ENCODE measurements at regions not wholly inside any gene's neighbourhood (a gene's known extent, or its start where the extent isn't known, plus 50 kb on each side); places are given as distances from the start of the nearest gene placed in this dataset.
A peak's percentile ranks its signal among the peaks of the same experiment; 100 is the strongest.

DNA sequence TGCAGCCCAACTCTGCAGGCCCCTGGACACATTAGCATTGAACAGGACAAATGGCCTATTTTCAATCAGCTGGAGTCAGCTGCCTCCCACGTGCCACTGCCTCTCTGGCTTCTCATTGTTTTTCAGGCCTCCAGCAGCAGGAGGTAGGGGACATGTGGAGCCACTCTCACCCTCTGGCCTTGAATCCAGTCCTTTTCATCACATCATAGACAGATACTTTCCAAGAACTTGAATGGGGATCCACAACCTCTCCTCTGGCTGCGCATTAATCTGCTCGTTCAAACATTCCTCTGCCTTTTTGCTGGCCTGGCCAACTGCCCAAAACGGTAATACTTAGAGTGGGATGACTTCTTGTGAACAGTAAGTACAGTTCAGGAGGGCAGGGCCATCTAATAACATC lies 592.3 kb downstream of the PKHD1 start:
- DNase-seq: no peak

- no peak for DNase-seq
Measured at GRCh38 chr6:51495610-51496396, 591.6 kb downstream of the PKHD1 start.

- DNase-seq: no peak
Measured at GRCh38 chr6:51502996-51503395, 584.4 kb downstream of the PKHD1 start.

DNA sequence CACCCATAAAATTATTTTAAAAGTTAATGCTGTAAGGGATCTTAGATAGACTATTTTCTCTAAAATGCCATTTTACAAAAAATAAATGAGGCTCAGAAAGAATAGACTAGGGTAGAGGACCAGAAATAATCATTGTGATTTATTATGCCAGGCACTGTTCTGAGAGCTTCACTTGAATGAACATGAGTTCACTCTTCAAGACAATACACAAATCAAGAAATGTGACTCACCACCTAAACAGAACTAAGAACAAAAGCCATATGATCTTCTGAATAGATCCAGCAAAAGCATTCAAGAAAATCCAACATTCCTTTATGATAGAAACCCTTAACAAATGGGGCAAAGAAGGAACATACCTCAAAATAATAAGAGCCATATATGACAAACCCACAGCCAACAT lies 582.0 kb downstream of the PKHD1 start:
- DNase-seq: no peak

- DNase-seq: no peak
Measured at GRCh38 chr6:51509597-51509996, 577.8 kb downstream of the PKHD1 start.

- DNase-seq: no peak
Measured at GRCh38 chr6:51511081-51511480, 576.3 kb downstream of the PKHD1 start.

DNA sequence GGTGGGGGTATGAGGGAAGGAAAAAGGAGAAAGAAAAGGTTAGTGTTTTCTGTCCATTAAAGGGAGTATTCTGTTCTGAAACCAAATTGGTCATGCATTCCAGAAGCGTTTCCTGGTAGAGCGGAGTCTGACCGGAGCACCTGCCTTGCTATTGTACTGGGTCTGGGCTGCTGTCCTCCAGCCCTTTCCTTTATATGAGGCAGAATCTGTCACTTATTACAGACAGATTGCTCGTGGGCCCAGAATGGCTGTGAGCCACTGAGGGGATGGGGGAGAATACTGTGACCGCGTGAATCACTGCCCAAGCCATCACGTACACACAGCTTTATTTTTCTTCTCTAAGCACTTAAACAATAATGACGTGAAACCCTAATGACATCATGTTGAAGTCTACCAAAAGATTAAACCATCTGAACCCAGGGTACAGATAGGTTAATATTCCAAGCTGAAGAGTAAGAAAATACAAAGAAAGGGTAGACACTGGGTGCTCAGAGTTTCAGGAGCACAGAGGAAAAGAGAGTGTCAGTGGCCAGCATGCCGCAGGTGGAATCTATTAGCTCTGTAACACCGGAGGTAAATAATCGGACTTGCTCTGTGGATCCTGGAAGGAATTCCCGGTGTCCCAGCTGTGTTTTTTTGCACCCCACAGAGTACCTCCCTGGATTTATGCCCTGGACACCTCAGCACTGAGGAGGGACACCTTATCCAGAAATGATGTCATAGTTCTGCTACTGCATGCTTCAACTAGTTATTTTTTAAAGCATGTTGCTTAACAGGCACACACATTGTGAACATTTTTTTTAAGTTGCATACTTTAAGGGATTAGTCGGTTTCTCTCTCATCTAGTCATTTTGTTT lies 573.3 kb downstream of the PKHD1 start:
- DNase-seq: no peak

DNA sequence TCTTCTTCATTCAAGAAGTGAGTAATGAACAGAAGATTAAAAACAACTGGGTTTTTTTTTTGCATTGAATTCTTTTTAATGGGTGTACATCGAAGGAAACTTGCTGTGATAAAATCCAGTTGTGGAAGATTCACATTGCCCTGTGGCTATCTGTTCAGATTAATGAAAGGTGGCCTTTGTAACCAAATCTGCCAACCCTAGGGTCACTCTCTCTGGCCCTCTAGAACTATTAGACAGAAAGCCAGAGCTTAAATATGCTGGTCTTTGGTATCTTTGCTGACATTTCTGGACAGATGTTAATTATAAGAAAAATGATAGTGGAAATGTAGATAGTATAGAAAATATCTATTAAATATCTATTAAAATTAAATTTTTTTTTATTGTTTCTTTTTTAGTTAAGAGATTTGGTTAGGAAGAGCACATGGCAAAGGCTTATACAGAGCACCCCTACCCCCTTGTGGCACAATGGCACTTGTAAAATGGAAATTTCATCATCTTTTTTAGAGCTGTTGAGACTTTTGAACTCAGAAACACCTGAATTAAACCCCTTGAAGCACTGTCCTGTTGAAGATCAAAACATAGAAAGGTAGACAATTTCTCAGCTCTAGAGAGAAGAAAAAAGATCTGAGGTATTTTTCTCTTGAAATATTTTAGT lies 572.5 kb downstream of the PKHD1 start:
- DNase-seq: no peak

- DNase-seq: no peak
Measured at GRCh38 chr6:51526049-51526448, 561.4 kb downstream of the PKHD1 start.

GRCh38 chr6:51526922-51527321 lies 560.5 kb downstream of the PKHD1 start:
- no peak for DNase-seq

DNA sequence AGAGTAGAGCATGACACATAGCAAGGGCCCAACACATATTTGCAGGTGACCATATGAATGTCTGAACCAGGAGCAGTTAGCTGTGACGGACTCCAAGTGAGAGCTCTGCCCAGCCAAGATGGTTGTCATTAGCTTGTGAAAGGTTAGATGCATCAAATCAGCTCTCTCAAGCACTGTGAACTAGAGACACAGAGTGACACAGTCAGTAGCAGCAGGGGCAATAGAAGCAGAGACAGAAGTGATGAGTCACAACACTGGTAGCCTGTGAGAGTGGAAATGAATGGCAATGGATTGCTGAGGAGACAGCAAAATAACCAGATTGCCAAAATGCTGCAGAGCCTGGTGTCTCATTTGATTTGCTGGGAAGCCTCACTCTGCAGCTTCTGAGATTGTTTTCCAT lies 558.9 kb downstream of the PKHD1 start:
- DNase-seq: no peak

DNA sequence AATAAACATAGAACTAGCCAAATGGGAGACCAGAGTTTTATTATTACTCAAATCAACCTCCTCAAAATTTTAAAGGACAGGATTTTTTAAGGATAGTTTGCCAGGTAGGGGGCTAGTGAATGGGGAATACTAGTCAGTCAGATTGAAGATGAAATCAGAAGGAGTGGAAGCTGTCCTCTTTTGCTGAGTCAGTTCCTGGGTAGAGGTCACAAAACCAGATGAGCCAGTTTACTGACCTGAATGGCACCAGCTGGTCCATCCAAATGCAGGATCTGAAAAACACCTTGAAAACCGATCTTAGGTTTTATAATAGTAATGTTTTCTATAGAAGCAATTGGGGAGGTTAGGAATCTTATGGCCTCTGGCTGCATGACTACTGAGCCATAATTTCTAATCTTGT lies 558.2 kb downstream of the PKHD1 start:
- DNase-seq: no peak

DNA sequence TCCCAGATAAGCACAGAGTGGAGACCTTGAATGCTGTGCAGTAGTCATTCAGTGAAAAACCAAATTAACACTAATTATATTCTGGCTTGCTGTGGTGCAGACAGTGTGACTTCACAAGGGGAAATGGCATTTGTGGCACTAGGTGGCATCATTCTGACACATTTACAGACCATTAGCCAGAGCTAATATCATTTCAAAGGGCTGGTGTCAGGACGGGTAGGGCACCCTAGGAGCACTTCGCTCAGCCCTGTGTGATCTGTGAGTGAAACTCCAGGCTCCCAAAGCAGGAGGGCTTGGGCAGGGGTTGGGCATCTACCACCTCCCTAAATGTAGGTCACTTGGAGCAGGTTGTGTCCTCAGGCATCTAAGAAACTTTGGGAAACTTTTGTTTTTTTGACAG lies 555.8 kb downstream of the PKHD1 start:
- no peak for DNase-seq

- DNase-seq: no peak
Measured at GRCh38 chr6:51533962-51534361, 553.5 kb downstream of the PKHD1 start.

- no peak for DNase-seq
Measured at GRCh38 chr6:51535327-51535726, 552.1 kb downstream of the PKHD1 start.

DNA sequence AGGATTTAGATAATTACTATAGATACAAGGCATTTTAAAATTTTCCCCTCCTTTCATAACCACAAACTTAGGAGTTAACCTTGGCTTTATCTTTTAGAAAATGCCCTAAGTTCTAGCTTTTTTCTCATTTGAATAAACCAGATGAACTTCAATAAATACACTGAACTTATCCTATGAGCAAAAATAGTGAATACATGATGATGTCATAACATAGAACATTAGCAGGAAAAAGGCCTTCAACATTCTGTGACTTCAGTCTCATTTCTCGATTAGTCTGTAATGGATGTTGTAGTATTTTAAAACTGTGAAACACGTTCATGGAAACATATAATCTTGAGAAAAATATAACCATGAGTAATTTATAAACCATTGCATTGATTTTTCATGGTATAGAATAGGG lies 550.7 kb downstream of the PKHD1 start:
- no peak for DNase-seq

- no peak for DNase-seq
Measured at GRCh38 chr6:51541847-51542246, 545.6 kb downstream of the PKHD1 start.

GRCh38 chr6:51542475-51542874 lies 544.9 kb downstream of the PKHD1 start:
- no peak for DNase-seq

- no peak for DNase-seq
Measured at GRCh38 chr6:51550243-51550642, 537.2 kb downstream of the PKHD1 start.

DNA sequence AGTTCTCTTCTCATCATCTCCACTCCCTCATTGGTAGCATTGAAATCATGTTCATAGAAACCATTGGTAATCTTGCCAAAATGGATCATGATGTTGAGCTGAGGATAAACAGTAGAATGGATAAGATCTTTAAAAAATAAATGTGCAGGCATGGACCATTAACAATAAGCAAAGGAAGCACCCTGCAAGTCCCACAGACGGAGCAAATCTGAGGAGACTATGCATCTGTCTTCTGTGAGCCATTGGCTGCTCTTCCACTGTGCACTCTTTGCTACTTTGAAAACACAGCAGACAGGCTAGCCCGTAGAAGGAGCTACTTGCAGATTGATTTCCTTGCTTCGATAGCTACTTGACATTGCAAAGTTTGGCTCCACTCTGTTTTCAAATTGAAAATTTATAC lies 535.0 kb downstream of the PKHD1 start:
- DNase-seq: no peak

- peak; percentile 30 for DNase-seq
Measured at GRCh38 chr6:51553246-51554015, 534.0 kb downstream of the PKHD1 start.

GRCh38 chr6:51554029-51554428 lies 533.4 kb downstream of the PKHD1 start:
- DNase-seq: no peak

DNA sequence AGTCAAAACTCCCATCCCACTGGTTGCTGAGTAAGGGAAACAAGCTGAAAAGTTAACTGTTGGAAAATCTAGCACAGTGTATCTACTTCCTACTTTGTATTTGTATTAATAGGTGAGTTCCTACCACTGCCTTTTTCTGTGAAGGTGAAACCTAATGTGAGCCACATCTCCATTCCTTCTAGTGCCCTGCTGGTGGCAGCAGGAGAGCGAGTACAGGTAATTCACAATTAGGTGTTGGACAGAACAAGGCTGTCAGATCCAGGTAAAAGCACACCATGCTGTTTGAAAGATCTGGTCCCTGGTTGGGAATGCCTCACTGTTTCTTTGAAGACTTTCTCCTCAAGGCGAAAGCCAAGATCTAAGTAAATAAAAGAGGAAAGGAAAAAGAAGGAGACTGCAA lies 528.4 kb downstream of the PKHD1 start:
- no peak for DNase-seq

All from NCI-H2081 treated with DMSO at 0.1 percent for 48 hours (cell line).